ENCODE measurements at regions not wholly inside any gene's neighbourhood (a gene's known extent, or its start where the extent isn't known, plus 50 kb on each side); places are given as distances from the start of the nearest gene placed in this dataset.

GRCh38 chr2:118202707-118203303 is 114.5 kb downstream of the INSIG2 start:
- TF ChIP-seq CTCF (IDR thresholded peaks at IDR 0.05; ENCODE audit: extremely low read depth, low read depth, low read length) = peak; percentile 91
- Histone ChIP-seq H2AFZ (ENCODE audit: low read length) (no peak overlapping the region), H3K36me3 (ENCODE audit: insufficient read depth, low read length) (no peaks in the 10 kb centered on the region), H4K20me1 (ENCODE audit: insufficient read depth, low read length) (no peaks in the 10 kb centered on the region), H3K9me3 (ENCODE audit: low read depth, low read length) (no peaks in the 10 kb centered on the region), H3K27ac (ENCODE audit: low read depth, low read length) (no peak overlapping the region), H3K4me3 (ENCODE audit: insufficient read depth, low read length) (no peak overlapping the region), H3K27me3 (ENCODE audit: insufficient read depth, low read length) (peaks cover 10% of the 10 kb centered on the region), H3K4me1 (ENCODE audit: insufficient read depth, low read length) (no peaks in the 10 kb centered on the region), H3K4me2 (ENCODE audit: insufficient read depth, low read length) (no peak overlapping the region), H3K79me2 (ENCODE audit: insufficient read depth, low read length) (no peaks in the 10 kb centered on the region)
- no peak for DNase-seq (ENCODE audit: insufficient read length, low spot score, missing footprints)

GRCh38 chr2:118198268-118198667 is 110.0 kb downstream of the INSIG2 start:
- no peak for DNase-seq (ENCODE audit: insufficient read length, low spot score, missing footprints)
- Histone ChIP-seq H3K36me3 (ENCODE audit: insufficient read depth, low read length) (no peaks in the 10 kb centered on the region), H3K9me3 (ENCODE audit: low read depth, low read length) (no peaks in the 10 kb centered on the region), H4K20me1 (ENCODE audit: insufficient read depth, low read length) (no peaks in the 10 kb centered on the region), H2AFZ (ENCODE audit: low read length) (no peak overlapping the region), H3K79me2 (ENCODE audit: insufficient read depth, low read length) (no peaks in the 10 kb centered on the region), H3K4me1 (ENCODE audit: insufficient read depth, low read length) (no peaks in the 10 kb centered on the region), H3K27ac (ENCODE audit: low read depth, low read length) (no peak overlapping the region), H3K27me3 (ENCODE audit: insufficient read depth, low read length) (peaks cover 5% of the 10 kb centered on the region), H3K4me2 (ENCODE audit: insufficient read depth, low read length) (no peak overlapping the region), H3K4me3 (ENCODE audit: insufficient read depth, low read length) (no peak overlapping the region)
- TF ChIP-seq CTCF (IDR thresholded peaks at IDR 0.05; ENCODE audit: extremely low read depth, low read depth, low read length) = no peak

GRCh38 chr2:118197011-118197675 is 108.9 kb downstream of the INSIG2 start:
- Histone ChIP-seq H3K9me3 (ENCODE audit: low read depth, low read length) (no peaks in the 10 kb centered on the region), H3K27ac (ENCODE audit: low read depth, low read length) (no peak overlapping the region), H3K79me2 (ENCODE audit: insufficient read depth, low read length) (no peaks in the 10 kb centered on the region), H3K27me3 (ENCODE audit: insufficient read depth, low read length) (peaks cover 5% of the 10 kb centered on the region), H3K4me2 (ENCODE audit: insufficient read depth, low read length) (no peak overlapping the region), H3K4me1 (ENCODE audit: insufficient read depth, low read length) (no peaks in the 10 kb centered on the region), H4K20me1 (ENCODE audit: insufficient read depth, low read length) (no peaks in the 10 kb centered on the region), H2AFZ (ENCODE audit: low read length) (no peak overlapping the region), H3K36me3 (ENCODE audit: insufficient read depth, low read length) (no peaks in the 10 kb centered on the region), H3K4me3 (ENCODE audit: insufficient read depth, low read length) (no peak overlapping the region)
- DNase-seq (ENCODE audit: insufficient read length, low spot score, missing footprints) = no peak
- no peak for TF ChIP-seq CTCF (IDR thresholded peaks at IDR 0.05; ENCODE audit: extremely low read depth, low read depth, low read length)

GRCh38 chr2:118190474-118190873 is 102.2 kb downstream of the INSIG2 start:
- DNase-seq (ENCODE audit: insufficient read length, low spot score, missing footprints) = peak; percentile 57
- no peak for TF ChIP-seq CTCF (IDR thresholded peaks at IDR 0.05; ENCODE audit: extremely low read depth, low read depth, low read length)
- Histone ChIP-seq H3K36me3 (ENCODE audit: insufficient read depth, low read length) (no peaks in the 10 kb centered on the region), H4K20me1 (ENCODE audit: insufficient read depth, low read length) (no peaks in the 10 kb centered on the region), H2AFZ (ENCODE audit: low read length) (no peak overlapping the region), H3K79me2 (ENCODE audit: insufficient read depth, low read length) (no peaks in the 10 kb centered on the region), H3K4me3 (ENCODE audit: insufficient read depth, low read length) (no peak overlapping the region), H3K4me2 (ENCODE audit: insufficient read depth, low read length) (no peak overlapping the region), H3K27me3 (ENCODE audit: insufficient read depth, low read length) (no peaks in the 10 kb centered on the region), H3K27ac (ENCODE audit: low read depth, low read length) (no peak overlapping the region), H3K4me1 (ENCODE audit: insufficient read depth, low read length) (peaks cover 3% of the 10 kb centered on the region), H3K9me3 (ENCODE audit: low read depth, low read length) (no peaks in the 10 kb centered on the region)
